Hematopoietic multipotent progenitor cell treated with erythropoietin and hydrocortisone succinate and interleukin-3 and kit ligand, for 4 days (in vitro differentiated cells): ENCODE measurements at regions not wholly inside any gene's neighbourhood (a gene's known extent, or its start where the extent isn't known, plus 50 kb on each side); places are given as distances from the start of the nearest gene placed in this dataset.
"Not testable (repeated sequence)": the region's sequence is repeated elsewhere in the genome, so short reads cannot be mapped to it uniquely, and the experiment has no call there.

Experiments used
- DNase-seq: peaks from one replicate; pipeline ENCODE4 v3.0.0-alpha.2; 2015

GRCh38 chr2:40700231-40700954 lies 248.5 kb upstream of the SLC8A1 start:
- peak; percentile 50 for DNase-seq

GRCh38 chr2:40712197-40712894 lies 260.5 kb upstream of the SLC8A1 start:
- not testable (repeated sequence) for DNase-seq

GRCh38 chr2:40716879-40717278 lies 265.0 kb upstream of the SLC8A1 start:
- no peak for DNase-seq

- no peak for DNase-seq
These were observed 267.5 kb upstream of the SLC8A1 start for GRCh38 chr2:40719414-40719813.

- DNase-seq: no peak
These were observed 269.7 kb upstream of the SLC8A1 start for GRCh38 chr2:40721595-40721994.

GRCh38 chr2:40723194-40723593 lies 271.3 kb upstream of the SLC8A1 start:
- DNase-seq: no peak

GRCh38 chr2:40725040-40725439 lies 273.1 kb upstream of the SLC8A1 start:
- DNase-seq: no peak

- no peak for DNase-seq
These were observed 274.1 kb upstream of the SLC8A1 start for GRCh38 chr2:40725950-40726349.

- DNase-seq: no peak
These were observed 282.9 kb upstream of the SLC8A1 start for GRCh38 chr2:40734797-40735196.

GRCh38 chr2:40737180-40737579 lies 285.3 kb upstream of the SLC8A1 start:
- no peak for DNase-seq

GRCh38 chr2:40740419-40740818 lies 288.5 kb upstream of the SLC8A1 start:
- DNase-seq: peak; percentile 70

GRCh38 chr2:40741532-40741931 lies 289.6 kb upstream of the SLC8A1 start:
- DNase-seq: no peak

- DNase-seq: no peak
These were observed 294.3 kb upstream of the SLC8A1 start for GRCh38 chr2:40746191-40746590.

GRCh38 chr2:40751981-40752380 lies 300.1 kb upstream of the SLC8A1 start:
- DNase-seq: no peak

- no peak for DNase-seq
These were observed 300.9 kb upstream of the SLC8A1 start for GRCh38 chr2:40752796-40753195.

- DNase-seq: no peak
These were observed 303.0 kb upstream of the SLC8A1 start for GRCh38 chr2:40754912-40755311.

GRCh38 chr2:40758401-40759155 lies 306.7 kb upstream of the SLC8A1 start:
- DNase-seq: peak; percentile 63

GRCh38 chr2:40760071-40760666 lies 308.3 kb upstream of the SLC8A1 start:
- DNase-seq: peak; percentile 83

- DNase-seq: no peak
These were observed 321.4 kb upstream of the SLC8A1 start for GRCh38 chr2:40773291-40773690.

GRCh38 chr2:40783704-40784103 lies 331.8 kb upstream of the SLC8A1 start:
- no peak for DNase-seq

- no peak for DNase-seq
These were observed 334.7 kb upstream of the SLC8A1 start for GRCh38 chr2:40786636-40787035.

- no peak for DNase-seq
These were observed 345.2 kb upstream of the SLC8A1 start for GRCh38 chr2:40797120-40797519.

GRCh38 chr2:40803900-40804299 lies 352.0 kb upstream of the SLC8A1 start:
- DNase-seq: no peak
